Medulla oblongata (tissue), 1 donor: ENCODE measurements at regions not wholly inside any gene's neighbourhood (a gene's known extent, or its start where the extent isn't known, plus 50 kb on each side); places are given as distances from the start of the nearest gene placed in this dataset.
"Not testable (repeated sequence)": the region's sequence is repeated elsewhere in the genome, so short reads cannot be mapped to it uniquely, and the experiment has no call there.

Experiments used
- DNase-seq: peaks from one replicate; pipeline ENCODE4 v3.0.0-alpha.2; 2015; ENCODE audit errors: extremely low spot score

DNA sequence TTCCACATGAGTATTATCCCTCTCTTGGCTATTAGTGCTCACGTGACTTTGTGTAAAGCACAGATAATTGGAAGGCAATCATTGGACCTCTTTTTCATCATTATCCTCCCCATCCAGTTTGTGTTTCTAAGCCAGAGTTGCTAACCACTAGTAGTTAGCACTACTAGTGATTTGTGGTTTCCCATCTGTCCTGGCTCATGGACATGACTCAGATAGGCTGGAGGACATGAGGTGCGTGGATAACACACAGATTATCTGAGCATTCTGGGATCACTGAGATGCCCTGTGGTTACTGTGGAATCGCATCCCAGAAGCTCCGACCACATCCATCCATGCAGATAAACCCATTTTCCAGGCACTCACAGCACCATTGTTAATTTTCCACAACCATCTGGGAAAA, 123.8 kb upstream of the NAA20 start:
- DNase-seq: no peak

DNA sequence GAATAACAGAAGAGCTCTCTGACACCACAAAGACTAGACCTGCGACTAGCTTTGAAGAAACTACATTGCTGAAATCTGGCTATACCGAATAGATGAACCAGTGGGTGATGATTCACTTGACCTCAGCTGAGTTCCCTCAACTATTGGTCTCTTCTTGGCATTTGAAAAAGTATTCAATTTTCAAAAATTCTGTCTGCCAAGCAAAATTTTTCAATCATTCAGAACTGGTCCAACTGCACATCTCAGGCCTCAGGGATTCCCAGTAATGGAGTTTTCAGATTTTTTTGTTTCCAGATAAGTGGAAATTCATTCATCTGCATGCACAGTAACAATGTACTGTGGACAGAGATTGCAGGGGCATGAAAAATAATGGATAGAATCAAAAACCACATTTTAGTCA, 121.4 kb upstream of the NAA20 start:
- DNase-seq: no peak

DNA sequence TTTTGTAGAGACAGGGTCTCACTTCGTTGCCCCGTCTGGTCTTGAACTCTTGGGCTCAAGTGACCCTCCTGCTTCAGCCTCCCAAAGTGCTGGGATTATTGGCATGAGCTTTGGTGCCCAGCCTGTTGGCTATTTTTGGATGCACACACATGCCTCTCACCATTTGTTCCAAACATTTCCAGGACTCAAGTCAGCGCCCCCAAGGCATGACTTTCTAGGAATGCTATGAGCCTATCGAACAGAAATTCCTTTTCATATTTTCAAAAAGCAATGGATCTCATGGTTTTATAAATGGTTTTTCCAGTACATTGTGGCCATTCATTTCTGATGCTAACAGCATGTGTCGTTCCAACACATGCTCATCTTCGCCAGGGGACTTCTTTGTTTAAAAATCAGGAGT, 119.3 kb upstream of the NAA20 start:
- DNase-seq: no peak

DNA sequence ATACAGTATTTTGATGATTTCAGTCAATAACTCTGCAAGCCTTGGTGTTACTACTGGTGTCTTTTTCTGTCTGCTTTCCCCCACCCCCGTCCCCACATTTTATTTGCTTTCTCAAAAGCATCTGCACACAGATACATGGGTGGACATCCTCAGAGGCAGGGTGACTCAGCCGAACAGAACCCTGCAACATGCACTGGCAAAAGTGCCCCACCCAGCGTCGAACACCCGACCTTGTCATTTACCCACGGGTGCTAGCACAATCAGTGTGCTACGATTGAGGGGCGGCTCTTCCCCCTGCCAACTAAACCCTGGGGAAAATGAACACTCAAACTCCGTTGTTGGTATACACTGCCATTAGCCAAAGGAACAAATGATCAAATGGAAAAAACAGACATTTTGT, 115.9 kb upstream of the NAA20 start:
- no peak for DNase-seq

DNA sequence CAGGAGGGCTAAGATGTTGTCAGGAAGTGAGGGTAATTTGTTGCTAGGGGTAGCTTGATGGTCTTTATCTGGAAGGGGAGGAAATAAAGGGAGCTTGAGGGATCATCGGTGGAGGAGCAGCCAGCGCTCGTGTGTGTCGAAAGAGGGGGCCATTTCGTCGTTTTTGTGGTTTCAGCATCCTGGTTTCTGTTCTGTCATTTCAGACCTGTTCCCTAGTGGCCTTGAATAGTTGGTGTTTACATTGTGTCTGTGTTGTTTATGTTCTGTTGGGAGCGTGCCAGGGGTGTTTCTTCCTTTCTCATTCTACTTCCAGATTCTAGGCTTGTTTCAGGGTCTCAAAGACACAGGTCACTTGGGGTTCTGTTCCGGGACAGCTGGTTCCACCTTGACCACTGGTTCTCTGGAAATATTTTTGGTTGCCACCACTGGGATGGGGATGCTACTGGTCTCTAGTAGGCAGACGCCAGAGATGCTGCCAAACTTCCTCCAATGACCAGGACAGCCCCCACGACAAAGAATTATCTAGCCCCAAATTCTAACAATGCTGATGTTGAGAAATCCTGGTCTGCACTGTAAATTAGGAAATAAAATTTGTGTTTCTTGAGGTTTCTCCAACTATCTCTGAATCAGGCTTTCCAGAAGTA, 113.9 kb upstream of the NAA20 start:
- peak; percentile 81 for DNase-seq

DNA sequence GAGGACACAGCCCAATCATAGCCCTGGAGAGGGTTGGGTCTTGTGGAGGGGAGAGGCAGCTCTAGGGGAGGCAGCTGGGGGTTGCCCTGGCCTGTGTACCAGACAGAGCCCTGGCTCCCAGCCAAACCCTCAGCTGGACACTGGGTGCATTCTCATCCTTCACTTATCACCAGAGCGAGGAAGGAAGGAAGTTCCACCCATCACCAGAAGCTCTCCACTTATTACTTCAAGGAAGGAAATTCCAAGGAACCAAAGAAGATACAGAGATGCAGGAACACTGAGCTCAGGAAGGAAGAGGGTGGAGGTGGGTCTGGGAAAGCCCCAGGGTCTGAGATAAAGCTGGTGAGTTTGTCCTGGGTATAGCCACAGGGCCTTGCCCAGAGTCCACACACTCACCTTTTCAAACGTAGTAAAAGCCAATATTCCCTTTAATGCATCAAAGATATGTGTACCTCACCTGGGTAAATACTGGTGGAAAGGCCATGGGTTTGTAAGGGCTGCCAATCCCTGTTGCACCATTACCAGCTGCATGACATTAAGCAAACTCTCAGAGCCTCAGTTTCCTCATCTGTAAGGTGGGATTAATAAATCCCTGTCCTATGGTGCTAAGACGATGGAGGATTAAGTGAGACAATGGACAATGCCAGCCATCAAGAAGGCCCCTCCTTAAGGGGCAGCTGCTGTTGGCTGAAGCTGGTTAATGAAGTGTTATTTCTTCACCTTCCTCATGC, 109.7 kb upstream of the NAA20 start:
- no peak for DNase-seq

DNA sequence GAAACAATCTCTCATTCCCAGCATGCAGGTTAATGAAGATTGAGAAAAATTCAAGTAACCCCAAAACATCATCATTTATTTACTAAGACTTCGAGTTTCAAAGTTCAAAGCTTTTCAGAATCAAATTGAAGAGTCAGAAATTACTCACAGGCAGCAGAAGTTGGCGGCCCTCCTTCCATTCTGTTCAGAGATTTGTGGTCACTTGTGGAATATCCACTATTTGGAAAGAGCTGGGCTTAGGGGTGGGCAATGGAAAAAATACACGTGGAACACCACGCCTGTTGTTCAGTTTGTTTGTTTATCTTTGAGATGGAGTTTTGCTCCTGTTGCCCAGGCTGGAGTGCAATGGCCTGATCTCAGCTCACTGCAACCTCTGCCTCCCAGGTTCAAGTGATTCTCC, 108.6 kb upstream of the NAA20 start:
- no peak for DNase-seq

DNA sequence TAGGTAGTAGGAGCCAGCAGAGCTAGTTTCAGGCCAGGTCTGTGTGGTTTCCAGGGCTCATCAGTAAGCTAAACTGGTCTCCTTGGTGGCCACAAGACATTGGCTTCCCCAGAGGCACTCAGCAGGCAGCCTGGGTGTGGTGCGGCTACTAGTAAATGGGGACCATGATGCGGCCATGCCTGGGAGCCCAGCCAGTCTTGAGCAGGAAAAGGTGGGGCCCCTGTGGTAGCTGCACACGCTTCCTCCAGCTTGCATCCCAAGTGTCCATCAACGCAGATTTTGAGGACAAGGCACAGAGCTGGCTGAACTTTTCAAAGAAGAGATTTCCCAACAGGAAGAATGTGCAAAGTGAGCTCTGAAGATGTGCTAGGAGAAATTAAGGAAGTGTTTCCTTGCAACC, 107.4 kb upstream of the NAA20 start:
- DNase-seq: peak; percentile 17

DNA sequence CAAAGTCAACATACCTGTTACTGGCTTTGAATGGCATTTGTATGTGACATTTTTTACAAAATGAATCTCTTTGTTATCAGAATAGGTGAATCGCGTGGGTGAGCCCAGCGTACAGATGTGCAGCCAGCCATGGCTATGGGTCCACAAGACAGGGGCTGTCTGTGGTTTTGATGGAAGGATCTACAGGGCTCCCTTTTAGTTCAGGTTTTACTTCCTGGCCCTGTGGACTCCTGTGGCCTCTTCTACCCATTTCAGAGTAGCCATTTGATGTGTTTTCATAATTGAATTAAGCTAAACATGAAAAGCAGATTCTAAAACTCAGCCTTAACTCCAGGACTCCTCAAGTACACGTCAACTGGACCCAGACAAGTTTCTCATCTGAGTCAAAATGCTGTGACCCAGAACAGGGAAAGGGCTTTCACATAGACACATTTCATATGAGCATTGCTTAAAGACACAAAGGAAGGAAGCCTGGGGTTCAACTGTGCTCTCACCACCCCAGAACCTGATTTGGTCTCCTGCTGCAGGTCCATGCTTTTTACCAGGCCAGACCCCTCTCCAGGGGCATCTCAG, 105.3 kb upstream of the NAA20 start:
- no peak for DNase-seq

DNA sequence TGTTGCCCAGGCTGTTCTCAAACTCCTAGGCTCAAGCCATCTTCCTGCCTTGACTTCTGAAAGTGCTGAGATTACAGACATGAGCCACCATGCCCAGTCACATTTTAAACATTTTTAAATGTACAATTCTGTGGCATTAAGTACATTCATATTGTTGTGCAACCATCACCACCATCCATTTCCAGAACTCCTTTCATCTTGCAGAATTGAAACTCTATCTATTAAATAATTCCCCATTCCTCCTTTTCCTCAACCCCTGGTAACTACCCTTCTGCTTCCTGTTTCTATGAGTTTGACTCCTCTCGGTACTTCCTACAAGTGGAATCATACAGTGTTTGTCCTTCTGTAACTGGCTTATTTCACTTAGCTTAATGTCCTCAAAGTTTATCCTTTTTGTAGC, 103.8 kb upstream of the NAA20 start:
- no peak for DNase-seq

DNA sequence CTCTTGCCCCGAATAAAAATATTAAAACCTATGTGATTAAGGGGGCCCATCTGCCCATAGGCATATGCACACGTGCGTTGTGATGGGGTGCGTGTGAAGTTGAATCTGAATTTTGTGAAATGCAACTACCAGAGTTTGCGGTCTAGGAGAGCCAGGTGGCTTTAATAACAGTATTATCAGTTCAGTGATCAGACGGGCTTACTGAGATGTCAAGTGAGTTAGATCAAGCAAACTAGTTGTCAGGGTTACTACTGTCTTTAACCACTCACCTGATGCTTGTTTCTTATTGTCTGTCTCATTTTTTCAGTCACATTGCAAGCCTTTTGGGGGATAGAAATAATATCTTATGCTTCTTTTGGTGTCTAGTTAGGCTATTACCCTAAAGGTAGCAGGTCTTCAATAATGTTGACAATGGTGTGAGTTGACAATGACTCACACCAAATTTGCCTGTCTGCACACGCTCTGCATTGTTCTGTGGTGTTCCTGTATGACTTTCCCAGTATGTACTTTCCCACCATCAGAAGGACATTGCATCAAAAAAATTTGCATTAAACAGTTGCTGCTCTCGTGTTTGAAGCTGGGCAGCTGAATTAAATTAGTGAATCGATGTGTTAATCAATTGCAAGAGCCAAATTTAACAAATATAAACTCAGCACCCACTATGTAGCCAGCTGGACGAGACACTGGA, 103.1 kb upstream of the NAA20 start:
- DNase-seq: no peak

DNA sequence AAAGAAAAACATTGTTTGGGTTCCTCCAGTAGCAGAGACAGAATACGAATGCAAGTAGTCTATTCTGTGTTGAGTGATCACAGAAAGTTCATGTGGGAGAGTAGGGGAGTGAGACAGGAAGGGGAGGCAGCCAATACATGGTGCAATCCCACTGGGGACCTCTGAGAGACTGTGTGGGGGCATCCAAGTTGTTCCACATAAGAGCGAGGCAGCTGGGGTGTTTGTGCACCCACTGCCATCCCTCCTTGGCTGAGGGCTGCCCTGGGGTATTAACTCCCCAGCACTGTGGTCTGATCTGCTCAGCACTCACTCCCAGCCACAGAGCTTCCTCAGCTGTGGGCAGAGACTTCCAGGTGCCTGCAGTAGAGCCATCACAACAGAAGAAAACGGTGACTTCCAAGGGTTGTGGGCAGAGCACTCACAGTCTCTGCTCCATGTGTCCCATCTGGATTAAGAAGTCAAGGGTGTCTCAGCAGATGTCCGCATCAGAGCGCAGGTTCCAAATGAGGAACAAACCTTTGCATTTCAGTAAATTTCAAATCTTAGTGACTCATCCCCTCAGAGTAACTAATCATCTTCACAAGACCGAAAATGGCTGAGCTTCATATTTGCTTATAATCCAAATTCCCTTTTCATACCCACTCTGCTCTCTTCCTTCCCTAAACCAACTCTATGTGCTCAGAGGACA, 101.9 kb upstream of the NAA20 start:
- no peak for DNase-seq

DNA sequence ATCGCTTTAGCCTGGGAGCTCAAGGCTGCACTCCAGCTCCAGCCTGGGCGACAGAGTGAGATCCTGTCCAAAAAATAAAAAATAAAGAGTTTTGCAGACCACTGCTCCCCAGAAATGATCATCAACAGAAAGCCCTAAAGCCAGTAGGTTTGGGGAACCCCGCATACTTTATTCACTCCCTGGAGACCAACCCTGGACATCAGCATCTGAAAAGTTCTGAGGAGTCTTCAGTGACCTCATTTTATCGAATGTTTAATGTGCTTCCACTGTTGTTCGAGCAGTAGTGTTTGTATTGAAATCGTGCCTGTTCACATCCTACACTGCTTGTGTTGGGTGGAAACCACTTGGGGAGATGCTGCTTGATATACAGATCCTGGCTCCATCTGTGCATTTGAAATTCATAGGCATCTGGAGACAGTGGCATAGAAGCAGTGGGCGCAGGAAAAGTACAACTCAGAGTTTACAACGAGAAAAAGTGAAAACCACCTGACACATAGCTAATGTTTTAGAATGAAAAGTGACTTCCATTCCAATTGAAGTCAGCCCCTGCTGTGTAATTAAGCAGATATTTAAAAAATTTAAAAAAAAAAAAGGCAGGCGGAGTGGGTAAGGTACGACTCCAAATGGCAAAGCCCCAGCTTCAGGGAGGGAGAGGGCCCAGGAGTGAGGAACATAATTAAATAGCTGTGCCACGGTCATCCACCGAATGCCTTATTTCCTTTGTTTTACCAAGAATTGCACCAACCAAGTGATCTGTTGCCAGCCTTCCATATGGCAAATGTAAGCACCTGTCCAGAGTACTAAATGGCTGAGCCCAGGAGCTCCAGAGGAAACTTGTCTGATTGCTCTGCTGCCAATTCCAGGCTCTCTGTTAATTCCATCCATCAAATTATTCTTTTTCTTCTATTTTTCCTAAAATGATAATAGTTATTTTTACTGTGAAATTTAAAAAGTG, 100.4 kb upstream of the NAA20 start:
- DNase-seq: no peak

DNA sequence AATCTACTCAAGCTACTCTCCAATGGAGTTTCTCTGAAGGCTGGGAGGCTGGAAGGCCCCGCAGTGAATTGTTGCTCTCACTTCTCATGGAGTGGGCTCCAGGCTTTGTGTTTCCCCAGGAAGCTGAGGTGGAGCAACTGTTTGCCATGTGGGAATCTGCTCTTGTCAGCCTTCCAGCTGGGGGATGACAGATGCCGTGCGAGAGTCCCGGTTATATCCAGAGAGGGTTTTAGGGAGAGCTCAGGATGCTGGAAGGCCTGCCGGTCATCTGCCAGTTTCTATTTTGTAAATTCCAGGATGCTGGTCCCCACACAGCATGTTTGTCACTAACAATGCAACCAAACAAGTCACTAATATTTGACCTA, 98.2 kb upstream of the NAA20 start:
- no peak for DNase-seq

DNA sequence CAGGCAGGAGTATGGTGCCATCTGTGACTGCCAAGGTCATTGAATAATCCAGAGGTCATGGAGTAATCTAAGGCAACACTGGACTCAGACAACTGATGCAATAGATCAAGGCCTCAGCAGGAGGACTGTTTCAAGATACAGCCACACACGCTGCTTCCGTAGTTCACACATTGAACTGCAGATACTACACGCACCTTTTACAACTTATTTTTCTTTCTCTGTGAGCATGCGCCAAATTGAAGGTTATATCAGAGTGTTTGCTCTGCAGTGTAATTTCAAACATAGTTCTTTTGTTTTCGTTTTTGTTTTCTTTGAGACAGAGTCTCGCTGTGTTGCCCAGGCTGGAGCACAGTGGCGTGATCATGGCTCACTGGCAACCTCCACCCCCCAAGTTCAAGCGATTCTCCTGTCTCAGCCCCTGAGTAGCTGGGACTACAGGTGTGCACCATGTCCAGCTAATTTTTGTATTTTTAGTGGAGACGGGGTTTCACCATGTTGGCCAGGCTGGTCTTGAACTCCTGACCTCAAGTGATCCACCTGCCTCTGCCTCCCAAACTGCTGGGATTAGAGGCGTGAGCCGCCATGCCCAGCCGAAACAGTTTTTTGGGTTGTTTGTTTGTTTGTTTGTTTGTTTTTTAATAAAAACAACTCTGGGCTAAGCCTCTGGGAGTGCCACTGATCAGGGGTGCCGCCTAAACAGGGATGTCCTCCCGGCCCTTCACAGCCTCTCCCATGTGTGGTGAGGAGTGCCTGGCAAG, 96.6 kb upstream of the NAA20 start:
- DNase-seq: no peak

DNA sequence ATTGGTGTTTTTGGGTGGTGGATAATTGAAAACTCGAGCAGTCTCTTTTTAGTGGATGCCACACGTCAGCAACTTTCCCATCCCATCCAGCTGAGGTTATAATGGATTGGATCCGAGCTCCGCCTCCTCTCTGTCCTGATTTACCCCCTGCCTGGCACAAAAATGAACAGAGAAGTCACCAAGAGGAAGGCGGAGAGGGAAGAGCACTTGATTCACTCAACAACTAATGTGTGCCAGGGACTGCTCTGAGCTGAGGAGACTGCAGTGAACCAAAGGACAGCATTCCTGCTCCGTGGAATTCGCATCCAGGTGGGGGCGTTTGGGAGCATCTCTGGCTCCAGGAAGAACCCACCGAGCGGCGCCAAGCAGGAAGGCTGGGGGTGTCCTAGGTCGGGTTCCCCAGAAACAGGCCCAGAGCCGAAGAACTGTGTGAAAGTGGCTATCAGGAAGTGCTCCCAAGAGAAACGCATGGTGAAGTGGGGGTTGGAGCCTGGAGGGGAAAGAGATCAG, 95.8 kb upstream of the NAA20 start:
- peak; percentile 46 for DNase-seq

DNA sequence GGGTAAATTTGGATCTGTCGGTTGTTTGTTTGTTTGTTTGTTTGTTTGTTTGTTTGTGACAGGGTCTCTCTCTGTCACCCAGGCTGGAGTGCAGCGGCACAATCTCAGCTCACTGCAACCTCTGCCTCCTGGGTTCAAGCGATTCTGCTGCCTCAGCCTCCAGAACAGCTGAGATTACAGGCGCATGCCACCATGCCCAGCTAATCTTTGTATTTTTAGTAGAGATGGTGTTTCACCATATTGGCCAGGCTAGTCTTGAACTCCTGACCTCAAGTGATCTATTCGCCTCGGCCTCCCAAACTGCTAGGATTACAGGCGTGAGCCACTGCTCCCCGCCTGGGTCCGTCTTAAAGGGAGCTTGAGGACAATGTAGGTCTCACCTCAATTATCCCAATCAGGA, 95.3 kb upstream of the NAA20 start:
- DNase-seq: not testable (repeated sequence)

DNA sequence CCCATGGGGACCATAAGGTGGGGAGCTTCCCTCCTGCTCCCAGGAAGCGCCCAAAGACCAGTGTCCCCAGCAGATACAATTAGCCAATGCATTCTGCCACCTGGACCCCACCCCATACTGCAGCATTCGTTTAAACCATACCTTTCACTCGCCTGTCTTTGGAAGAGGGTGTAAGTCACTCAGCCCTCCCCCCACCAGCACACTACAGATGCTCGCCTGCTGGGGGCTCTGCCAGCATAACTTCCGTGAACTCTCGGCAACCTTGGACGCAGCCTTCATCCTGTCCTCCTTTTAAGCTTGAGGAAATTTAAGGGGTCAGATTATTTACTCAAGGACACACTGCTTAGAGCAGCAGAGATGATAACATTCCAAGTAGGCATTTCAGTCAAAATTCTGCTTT, 94.4 kb upstream of the NAA20 start:
- no peak for DNase-seq

DNA sequence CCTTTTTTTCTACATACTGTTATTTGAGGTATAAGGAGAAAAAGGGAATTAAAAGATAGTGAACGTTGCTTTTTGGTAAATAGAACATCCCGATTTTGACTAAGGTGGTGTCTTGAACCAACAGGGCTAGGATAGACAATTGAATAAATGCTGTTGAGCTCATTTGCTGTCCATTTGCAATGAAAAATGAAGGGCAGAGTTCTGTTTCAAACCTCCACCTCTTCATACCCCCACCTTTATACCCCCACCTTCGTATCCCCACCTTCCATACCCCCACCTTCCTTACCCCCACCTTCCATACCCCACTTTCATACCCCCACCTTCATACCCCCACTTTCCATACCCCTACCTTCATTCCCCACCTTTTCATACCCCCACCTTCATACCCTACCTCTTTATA, 93.4 kb upstream of the NAA20 start:
- DNase-seq: no peak

DNA sequence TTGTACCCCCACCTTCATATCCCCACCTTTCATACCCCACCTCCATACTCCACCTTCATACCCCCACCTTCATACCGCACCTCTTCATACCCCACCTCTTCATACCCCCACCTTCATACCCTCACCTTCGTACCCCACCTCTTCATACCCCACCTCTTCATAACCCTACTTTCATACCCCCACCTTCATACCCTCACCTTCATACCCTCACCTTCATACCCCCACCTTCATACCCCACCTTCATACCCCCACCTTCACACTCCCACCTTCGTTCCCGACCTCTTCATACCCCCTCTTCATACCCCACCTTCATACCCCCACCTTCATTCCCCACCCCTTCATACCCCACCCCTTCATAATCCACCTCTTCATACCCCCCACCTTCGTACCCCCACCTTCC, 92.9 kb upstream of the NAA20 start:
- no peak for DNase-seq
